Gastroesophageal sphincter (tissue), 3 donors: ENCODE measurements at regions not wholly inside any gene's neighbourhood (a gene's known extent, or its start where the extent isn't known, plus 50 kb on each side); places are given as distances from the start of the nearest gene placed in this dataset.

Experiments
- EP300 ChIP-seq: sonication (generic); formaldehyde crosslinking; IDR thresholded peaks from one replicate; pipeline ENCODE4 v1.6.1; 2017; ENCODE audit warnings: antibody characterized with exemption, mild to moderate bottlenecking
- POLR2A ChIP-seq, 2 donors: fragments of 450-650 bp; IDR thresholded peaks; one replicate each; pipeline ENCODE4 v1.6.1; 2017; ENCODE audit warnings: antibody characterized with exemption in 2 of 2, mild to moderate bottlenecking in 2 of 2, moderate library complexity in 1 of 2
- POLR2AphosphoS5 ChIP-seq: sonication (generic); formaldehyde crosslinking; IDR thresholded peaks from one replicate; pipeline ENCODE4 v1.6.1; 2017; ENCODE audit warnings: antibody characterized with exemption
- TF ChIP-seq, protein P1 (sequence below), 4 experiments: fragments of 200-600 bp in 2 of 4; fragments of 450-650 bp in 2 of 4; sonication (generic) in 1 of 4; IDR thresholded peaks; one replicate each; pipeline ENCODE4 v1.5.1; 2017 to 2019; ENCODE audit warnings: antibody characterized with exemption in 4 of 4, mild to moderate bottlenecking in 2 of 4, moderate library complexity in 2 of 4

DNA sequence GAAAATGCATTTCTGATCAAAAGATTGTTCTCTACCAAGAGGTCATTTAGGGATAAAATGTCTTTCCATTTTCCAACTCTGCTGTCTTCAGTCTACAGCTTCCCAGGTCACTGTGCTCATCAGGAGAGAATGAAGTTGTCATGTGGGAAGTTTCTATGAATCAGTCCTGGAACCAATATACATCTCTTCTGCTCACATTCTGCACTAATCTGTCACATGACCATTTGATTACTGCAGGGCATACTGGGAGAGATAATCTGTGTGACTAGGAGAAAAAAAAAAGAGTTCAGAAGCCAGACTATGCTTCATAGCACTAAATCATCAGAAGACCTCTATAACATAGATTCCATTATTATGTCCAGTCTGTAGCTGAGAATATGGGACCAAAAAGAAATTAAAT lies 611.5 kb downstream of the KCNA4 start:
- TF ChIP-seq, protein P1, sequence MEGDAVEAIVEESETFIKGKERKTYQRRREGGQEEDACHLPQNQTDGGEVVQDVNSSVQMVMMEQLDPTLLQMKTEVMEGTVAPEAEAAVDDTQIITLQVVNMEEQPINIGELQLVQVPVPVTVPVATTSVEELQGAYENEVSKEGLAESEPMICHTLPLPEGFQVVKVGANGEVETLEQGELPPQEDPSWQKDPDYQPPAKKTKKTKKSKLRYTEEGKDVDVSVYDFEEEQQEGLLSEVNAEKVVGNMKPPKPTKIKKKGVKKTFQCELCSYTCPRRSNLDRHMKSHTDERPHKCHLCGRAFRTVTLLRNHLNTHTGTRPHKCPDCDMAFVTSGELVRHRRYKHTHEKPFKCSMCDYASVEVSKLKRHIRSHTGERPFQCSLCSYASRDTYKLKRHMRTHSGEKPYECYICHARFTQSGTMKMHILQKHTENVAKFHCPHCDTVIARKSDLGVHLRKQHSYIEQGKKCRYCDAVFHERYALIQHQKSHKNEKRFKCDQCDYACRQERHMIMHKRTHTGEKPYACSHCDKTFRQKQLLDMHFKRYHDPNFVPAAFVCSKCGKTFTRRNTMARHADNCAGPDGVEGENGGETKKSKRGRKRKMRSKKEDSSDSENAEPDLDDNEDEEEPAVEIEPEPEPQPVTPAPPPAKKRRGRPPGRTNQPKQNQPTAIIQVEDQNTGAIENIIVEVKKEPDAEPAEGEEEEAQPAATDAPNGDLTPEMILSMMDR (IDR thresholded peaks at IDR 0.05), result no peak
- TF ChIP-seq POLR2A (IDR thresholded peaks at IDR 0.05), result no peak
- no peak for TF ChIP-seq POLR2AphosphoS5
- no peak for TF ChIP-seq EP300
